Cardiac septum (tissue), 1 donor: ENCODE measurements at regions not wholly inside any gene's neighbourhood (a gene's known extent, or its start where the extent isn't known, plus 50 kb on each side); places are given as distances from the start of the nearest gene placed in this dataset.

Source experiments
- DNase-seq: peaks from one replicate; pipeline ENCODE4 v3.0.0-alpha.2; 2020; ENCODE audit warnings: low spot score
- intact Hi-C: fragments of 100-400 bp; cut with DNase I; formaldehyde crosslinking; loops from one replicate; pipeline ENCODE4 v1.14.0; 2022
- donor health status: DM: no; HTN: no; CAD: no.

DNA sequence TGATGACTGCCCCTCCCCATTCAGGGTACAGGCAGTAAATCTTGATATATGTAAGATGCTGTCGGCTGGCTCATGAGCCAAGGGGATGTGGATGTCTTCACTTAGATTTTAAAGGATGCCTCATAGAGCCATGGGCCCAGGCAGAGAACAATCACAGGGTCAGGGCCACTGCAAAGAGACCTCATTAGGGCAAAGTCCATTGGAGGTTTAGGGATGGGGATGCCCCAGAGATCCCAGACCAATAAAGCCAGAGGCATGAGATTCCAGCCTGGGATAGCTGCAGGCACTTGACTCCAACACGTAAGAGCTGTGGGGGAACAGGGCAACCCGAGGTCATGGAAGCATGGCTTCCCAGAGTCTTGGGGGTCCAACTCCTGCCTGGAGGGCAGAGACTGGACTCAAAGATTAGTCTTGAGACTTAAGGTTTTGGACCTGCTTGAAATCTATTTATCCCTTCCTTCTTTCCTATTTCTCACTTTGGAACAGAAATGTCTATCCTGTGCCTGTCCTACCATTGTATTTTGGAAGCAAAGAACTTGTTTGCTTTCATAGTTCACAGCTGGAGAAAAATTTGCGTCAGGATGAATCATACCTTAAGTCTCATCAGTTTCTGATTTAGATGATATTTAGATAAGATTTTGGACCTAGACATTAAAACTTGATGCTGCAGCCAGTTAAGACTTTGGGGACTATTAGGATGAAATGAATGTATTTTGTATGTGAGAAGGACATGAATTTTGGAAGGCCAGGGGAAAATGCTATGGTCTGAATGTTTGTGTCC is 101.3 kb upstream of the ADRA1B start:
- no peak for DNase-seq
- intact Hi-C loops, result no loop called here

DNA sequence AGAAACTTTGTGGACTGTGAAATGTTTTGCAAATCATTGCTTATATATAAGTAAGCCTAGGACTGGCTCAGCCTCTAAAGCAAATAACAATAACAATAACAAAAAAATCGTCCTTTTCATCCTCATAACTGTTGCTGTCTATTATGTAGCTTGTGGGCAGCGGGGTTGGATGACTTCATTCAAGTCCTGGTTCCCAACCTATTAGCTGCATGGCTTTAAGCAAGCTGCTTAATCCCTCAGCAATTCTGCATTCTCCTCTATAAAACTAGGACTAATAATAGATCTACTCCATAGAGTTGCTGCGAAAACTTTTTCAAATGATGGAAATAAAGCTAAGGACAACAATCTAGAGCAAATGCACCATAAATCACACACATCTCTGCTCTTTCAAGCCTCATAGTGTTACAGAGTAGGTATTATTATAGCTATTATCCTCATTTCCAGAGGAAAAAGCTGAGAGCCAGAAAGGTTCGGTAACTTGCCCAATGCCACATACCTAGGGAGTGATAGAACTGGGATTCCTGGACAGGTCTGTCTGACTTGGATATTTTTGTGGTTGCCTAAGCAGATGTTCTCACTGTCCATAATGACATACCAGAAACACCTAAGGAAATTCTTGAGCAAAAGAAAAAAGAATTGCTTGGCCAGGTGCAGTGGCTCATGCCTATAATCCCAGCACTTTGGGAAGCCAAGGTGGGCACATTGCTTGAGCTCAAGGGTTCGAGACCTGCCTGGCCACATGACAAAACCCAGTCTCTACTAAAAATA is 98.8 kb upstream of the ADRA1B start:
- intact Hi-C loops, result no loop called here
- no peak for DNase-seq

DNA sequence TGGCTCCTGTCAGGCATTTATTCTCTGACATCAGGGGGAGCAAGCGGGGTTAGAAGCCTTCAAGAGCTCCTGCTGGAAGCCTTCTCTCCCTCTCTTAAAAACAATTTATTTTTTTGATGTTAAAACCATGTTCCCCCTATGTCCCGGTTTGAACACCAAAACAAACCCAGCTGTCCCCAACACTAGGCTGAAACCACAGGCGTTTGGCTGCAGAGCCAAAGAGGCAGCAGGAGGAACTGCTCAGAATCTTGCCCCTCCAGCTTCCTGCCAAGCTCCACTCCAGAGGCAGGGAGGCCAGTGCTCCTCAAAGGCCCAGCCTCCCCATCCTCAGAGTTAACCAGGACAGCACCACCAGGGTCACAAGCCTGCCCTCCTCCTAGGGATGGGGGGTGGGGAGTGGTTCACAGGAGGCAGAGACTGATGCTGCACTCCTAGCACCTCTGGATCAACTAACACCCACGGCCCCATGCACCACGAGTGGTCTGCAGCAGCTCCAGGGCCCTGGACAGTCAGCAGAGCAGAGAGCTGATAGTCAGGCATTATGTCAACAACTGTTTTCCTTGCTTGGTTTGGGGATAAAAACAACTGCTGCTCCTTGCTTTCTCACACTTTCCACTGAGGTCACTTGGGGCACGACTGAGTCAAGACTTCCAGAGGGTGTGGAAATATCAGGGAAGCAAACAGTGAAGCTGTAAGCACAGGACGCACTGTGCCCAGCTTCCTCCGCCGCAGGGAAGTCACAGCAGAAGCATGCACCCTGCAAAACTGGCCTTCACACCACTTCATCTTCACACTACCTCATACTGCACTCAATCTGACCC is 96.5 kb upstream of the ADRA1B start:
- DNase-seq, result no peak
- intact Hi-C loops, result no loop called here

DNA sequence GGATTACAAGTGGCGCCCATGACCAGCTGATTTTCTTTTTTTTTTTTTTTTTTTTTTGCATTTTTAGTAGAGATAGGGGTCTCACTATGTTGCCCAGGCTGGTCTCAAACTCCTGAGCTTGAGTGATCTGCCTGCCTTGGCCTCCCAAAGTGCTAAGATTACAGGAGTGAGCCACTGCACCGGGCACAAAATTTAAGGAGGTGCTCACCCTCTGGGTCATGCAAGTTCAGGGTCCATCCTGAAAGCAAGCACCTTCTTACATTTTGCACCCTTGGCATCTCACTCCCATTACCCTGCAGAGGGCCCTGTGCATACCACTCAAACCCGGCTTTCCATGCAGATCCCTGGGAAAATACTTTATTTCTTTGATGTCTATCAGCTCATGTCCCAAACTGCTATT is 95.6 kb upstream of the ADRA1B start:
- DNase-seq, result no peak
- intact Hi-C loops, result no loop called here

DNA sequence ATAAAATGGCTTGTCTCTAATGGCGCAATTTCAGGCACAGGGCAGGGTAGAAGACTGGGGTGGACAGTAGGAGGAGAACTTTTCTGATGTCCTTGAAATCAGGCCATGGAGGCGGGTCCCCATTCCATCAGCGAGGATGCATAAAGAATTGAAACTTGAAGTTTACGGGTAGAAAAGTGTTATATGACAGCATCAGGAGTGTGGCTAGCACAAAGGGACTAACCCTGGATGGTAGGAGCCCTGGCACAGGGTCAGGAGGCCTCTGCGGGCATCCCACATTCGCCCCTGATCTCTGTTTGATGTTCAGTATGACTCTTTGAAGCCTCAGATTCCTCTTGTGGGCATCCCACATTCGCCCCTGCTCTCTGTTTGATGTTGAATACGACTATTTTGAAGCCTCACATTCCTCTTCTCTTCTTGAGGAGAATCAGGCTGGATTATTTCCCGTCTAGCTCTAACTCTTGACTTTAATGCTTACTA is 94.8 kb upstream of the ADRA1B start:
- intact Hi-C loops, result no loop called here
- DNase-seq, result no peak

DNA sequence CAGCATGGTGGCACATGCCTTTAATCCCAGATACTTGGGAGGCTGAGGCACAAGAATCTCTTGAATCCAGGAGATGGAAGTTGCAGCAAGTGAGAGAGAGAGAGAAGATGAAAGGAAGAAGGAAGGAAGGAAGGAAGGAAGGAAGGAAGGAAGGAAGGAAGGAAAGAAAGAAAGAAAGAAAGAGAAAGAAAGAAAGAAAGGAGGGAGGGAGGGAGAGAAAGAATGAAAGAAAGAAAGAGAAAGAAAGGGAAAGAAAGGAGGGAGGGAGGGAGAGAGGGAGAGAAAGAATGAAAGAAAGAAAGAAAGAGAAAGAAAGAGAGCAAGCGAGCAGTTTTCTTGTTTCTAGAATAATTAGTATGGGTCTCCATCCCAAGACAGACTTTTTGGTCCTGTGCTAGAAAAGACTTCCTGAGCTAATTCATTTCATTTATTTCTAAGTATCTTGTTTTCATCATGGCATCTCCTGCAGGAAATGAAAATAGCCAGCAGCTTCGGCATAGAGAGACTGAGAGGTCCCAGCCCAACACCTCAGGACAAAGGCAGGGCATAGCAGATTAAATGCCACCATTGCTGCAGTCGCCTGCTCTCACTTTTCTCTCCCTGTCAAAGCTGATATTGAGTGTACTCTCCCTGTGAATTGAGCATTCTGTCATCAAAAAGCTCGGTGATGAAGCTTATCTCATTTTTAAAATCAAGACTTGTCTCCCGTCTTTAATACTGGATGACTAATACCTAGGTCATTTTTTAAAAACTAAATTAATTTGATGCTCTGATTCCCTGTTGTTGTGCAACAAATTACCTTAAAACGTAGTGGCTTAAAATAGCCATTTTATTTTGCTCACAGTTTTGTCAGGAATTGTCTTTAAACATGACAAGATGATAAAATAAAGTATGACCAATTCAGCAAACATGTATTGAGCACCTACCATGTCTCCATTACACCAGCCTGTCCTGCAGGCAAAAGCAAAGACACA is 91.8 kb upstream of the ADRA1B start:
- DNase-seq, result no peak
- intact Hi-C loops, result no loop called here

DNA sequence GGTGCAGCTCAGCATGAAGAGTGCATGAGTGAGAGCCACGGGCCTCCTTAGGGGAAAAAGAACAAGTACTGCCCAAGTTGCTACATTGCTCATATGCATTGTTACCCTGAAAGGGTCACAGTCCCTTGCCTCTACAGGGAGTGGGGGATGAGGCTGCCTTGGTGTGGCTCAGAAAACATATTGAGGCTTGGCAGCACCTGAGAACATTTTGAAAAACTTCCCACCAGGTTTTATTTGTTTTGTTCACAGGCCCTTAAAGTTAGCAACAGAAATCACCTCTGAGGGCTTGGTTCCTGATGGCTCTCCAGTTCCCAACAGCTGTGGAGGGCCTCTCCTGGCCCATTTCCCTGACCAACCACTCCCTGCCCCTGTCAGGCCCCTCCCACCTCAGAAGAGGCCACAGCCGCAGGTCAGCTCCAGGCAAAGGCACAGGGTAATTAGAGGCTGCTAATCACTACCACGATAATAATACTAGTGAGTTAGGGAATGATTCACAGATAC is 90.7 kb upstream of the ADRA1B start:
- no peak for DNase-seq
- intact Hi-C loops, result no loop called here

DNA sequence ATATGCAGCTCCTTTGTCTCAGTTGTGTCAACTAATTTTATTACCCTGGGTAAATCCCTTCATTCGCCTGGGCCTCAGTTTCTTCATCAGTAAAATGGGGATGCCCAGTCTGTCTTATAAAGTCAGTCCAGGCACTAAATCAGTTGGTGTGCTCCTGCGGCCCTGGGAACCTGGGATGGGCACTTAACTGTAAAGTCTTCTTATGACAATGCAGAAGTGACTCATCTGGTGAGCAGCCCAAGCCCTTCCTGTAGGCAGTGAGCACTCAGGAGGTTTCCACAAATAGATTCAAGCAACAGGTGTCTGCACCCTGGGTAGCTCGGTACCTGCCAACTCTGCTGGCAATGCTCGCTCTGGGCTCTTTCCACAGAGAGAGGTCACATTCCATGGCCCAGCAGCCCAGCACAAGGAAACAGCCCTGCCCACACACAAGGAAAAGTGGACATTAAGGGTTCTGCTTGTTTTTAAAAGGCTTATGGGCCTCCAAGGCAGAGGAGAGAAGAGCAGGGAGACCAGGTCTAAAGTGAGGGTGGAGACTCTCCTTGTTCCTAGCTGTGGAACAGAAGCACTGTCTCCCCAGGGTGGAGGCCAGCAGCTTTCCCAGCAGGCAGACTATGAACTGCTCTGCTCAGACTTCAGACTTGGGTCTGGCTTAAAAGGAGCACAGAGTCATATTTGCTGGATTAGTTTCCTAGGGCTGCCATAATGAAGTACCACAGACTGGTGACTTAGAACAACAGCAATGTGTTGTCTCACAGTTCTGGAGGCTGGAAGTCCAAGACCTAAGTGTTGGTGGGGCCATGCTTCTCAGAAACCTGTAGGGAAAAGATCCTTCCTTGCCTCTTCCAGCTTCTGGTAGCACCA is 89.7 kb upstream of the ADRA1B start:
- intact Hi-C loops, result no loop called here
- DNase-seq, result no peak

DNA sequence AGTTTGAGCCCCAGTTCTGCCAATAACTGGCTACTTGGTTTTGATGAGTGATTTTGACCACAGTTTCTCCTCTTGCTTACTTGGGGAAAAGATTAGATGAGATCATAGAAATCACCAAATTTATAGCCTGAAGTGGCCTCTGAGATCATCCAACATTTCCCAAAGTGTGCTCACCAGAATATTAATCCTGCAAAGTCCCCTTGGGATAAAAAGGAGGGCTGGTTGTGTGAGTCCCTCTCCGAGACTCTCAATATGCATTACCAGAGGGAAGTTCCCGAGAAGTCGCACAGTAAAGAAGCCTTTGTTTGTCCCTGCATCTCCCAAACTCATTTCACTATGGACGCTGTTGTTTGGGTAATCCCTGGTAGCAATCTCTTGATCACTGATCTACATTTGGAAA is 88.4 kb upstream of the ADRA1B start:
- no peak for DNase-seq
- intact Hi-C loops, result no loop called here

DNA sequence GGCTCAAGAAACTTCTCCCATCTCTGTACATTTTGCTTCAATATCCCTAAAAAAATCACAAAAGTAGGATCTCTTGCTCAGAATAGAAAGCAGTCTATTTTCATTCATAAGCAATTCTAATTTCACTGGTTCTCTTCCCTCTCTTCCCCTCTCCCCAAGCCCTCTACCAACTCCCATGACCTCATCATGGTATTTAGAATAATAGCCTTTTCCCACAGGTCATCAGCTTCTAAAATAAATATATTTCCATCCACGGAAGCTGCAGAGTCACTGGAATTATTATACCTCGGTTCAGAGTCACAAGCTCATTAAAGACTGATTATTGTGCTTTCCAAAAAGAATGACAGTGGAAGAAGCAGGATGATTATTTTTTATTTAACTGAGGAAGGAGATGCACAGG is 84.2 kb upstream of the ADRA1B start:
- DNase-seq, result no peak

DNA sequence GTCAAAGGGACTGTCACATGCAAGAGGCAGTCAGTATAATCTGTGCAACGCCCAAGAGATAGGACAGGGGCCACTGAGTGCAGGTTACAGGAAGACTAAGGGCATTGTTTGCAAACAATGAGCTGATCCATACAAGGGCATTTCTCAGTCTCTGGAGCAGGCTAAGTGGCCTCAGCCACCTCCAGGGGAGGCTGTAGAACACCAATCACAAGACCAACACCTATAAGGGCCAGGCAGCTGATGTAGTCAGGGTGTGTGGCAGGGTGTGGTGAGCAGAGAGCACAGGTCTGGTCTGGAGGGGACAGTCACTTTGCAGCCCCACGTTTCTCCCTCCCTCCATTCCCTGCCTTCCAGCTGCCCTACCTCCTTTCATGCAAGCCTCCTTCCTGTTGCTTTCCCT is 83.2 kb upstream of the ADRA1B start:
- intact Hi-C loops, result no loop called here
- no peak for DNase-seq

More for the DNA sequence above, 84.2 kb upstream of the ADRA1B start:
- intact Hi-C loops, result no loop called here

DNA sequence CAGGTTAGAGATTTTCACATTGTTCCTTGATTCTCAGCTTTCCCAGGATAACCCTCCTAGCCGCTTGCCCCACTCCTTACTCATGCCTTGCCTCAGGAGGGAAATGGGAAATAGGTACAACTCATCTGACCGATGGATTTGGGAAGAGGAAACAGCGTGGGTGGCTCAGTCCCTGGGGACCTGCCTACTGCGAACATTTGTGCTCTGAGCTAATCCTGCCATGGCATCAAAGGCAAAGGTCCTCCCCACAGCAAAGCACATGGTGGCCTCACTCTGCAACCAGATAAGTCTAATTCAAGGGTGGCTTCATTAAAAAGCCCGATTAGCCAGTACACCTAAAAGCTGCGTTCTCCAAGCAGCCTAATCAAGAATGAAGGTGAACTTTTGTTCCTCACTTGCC is 82.4 kb upstream of the ADRA1B start:
- intact Hi-C loops, result no loop called here
- no peak for DNase-seq

DNA sequence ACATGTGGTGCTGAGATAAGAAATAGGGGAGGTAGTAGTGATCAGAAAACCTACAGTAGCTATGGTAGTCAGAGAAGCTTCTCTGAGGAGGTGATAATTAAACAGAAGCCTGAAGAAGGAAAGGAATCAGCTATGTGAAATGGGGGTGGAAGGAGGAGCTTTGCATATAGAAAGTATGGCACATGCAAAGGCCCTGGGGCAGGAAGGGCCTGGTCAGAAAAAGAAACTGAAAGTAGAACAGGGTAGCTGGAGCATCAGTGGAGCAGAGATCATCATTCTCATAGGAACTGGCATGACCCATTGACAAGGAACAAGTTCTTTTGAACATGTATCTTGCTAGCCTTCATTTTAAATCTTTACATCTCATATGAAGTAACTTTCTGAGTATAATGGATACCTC is 80.7 kb upstream of the ADRA1B start:
- intact Hi-C loops, result no loop called here
- DNase-seq, result no peak

DNA sequence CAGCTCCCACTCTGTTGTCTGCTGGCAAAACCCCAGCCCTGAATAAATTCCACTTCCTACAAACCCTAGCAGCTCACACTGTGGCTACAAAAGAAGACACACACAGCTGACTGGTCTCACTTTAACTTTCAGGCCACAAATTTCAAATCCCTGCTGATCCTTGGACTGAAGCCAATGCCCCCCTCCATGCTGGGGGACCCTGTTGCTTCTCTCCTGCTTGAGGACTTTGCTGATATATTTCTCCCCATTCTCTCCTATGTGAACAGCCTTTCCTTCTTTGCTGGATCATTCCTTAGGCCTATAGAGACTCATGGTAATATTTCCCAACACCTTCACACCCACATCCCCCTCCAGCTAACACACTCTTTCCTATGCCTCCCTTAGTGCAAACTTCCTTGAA is 79.6 kb upstream of the ADRA1B start:
- intact Hi-C loops, result no loop called here
- DNase-seq, result no peak

DNA sequence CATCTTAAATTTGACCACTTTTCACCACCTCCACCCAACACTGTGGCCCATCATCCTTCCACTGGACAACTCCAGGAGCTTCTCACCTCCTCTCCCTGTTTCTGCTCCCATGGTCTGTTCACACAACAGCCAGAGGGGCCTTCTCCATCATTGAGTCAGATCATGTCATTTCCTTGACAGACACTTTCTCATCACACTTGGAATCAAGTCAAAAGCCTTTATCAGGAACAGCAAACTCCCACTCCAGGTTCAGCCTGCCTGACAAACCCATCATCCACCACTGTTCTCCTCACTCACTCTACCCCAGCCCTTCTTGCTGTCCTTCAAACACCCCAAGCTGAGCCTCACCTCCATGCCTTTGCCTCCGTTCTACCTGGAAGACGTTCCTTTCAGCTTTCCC is 78.4 kb upstream of the ADRA1B start:
- intact Hi-C loops, result no loop called here
- no peak for DNase-seq

DNA sequence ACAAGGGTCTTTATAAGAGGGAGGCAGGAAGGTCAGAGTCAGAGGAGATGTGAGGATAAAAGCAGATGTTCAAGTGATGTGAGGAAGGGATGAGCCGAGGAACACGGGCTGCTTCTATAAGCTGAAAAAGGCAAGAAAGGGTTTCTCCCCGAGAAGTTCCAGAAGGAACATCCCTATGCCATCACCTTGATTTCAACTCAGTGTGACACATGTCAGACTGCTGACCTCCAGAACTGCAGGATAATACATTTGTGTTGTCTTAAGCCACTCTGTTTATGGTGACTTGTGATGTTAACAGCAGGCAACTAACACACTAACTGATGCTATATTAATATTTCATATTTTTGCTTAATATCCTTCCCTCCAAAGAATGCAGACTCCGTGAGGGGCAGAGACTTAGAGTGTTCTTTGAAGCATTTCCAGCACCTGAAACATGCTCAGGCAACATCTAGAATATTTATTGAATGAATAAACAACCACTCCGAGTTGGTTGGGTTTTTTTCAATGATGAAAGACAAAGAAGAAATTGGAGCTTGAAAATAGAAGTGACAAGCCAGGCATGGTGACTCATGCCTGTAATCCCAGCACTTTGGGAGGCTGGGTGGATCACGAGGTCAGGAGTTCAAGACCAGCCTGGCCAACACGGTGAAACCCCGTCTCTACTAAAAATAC is 77.6 kb upstream of the ADRA1B start:
- DNase-seq, result no peak
- intact Hi-C loops, result no loop called here

DNA sequence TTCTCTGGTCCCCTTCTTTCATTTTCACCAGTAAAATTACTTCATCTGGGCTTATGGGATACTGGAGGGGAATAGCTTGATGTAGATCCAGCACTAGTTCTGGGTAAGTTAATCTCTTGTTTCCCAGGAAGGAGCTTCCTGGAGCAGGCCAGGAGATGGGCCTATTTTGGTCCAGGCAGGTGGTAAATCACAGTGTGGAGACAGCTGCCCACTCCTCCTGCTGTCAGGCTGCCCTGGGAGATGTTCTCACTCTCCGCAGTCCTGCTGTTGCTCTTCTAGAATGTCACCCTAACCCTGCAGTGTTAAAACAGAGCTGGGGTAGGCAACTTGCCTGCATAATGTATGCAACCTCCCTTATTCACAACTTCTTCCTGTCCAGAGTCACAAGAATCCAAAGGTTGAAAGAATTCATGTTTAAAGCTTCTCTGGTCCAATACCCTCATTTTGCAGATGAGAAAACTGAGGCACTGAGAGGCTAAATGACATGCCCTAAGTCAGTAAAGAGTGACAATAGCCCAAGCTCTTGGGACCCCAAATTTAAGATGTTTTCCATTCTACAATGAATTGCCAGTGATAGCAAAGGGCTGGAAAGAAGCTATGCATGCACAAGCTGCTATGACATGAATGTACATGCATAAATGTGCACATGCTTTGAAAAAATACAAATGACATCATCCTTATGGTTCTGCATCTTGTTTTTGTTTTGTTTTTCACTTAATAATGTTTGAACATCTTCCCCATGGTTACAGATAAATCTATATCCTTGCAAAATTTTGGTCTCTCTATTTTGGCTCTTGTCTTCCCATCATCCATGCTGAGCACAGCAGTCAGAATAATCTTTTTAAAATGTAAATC is 71.8 kb upstream of the ADRA1B start:
- no peak for DNase-seq
- intact Hi-C loops, result no loop called here
